SK-N-MC (cell line): ENCODE measurements at regions not wholly inside any gene's neighbourhood (a gene's known extent, or its start where the extent isn't known, plus 50 kb on each side); places are given as distances from the start of the nearest gene placed in this dataset.

ENCODE experiments used
- DNase-seq: peaks from one replicate; pipeline ENCODE4 v3.0.0-alpha.2; 2011; ENCODE audit warnings: low read depth, low spot score
- H3K27ac ChIP-seq: fragments of 200-600 bp; sonication (generic); 2 replicates; pipeline ENCODE4 v1.5.1; 2016; ENCODE audit warnings: mixed run types
- H3K36me3 ChIP-seq: fragments of 200-600 bp; sonication (generic); 2 replicates; pipeline ENCODE4 v1.6.1; 2017; ENCODE audit warnings: antibody characterized with exemption, low read length, mixed read lengths; ENCODE audit not compliant: insufficient read depth
- H3K4me3 ChIP-seq: fragments of 200-600 bp; sonication (generic); 2 replicates; pipeline ENCODE4 v1.5.1; 2016
- H3K9ac ChIP-seq: fragments of 200-600 bp; sonication (generic); 2 replicates; pipeline ENCODE4 v1.8.0; 2017; ENCODE audit warnings: mixed run types, mixed read lengths; ENCODE audit not compliant: insufficient read length
- H3K9me3 ChIP-seq: fragments of 200-600 bp; sonication (generic); 2 replicates; pipeline ENCODE4 v1.6.1; 2017; ENCODE audit warnings: low read depth, mild to moderate bottlenecking, antibody characterized with exemption, low read length, moderate library complexity, mixed read lengths
- EZH2 ChIP-seq: fragments of 200-600 bp; sonication (generic); IDR thresholded peaks from one replicate; pipeline ENCODE4 v1.6.1; 2017; ENCODE audit warnings: antibody characterized with exemption
- FOXP2 ChIP-seq: optimal IDR thresholded peaks from 2 replicates; pipeline ENCODE3; 2011; ENCODE audit warnings: mild to moderate bottlenecking, moderate library complexity; ENCODE audit not compliant: insufficient read depth; ENCODE audit errors: extremely low read length, control extremely low read depth
- POLR2AphosphoS5 ChIP-seq: IDR thresholded peaks from 2 replicates; pipeline ENCODE4 v1.6.1; 2012; ENCODE audit warnings: mild to moderate bottlenecking, low read depth, low read length, borderline replicate concordance

GRCh38 chr10:119996944-119997343 lies 104.4 kb downstream of the SEC23IP start:
- Histone ChIP-seq H3K9me3 (no peaks in the 10 kb centered on the region), H3K36me3 (no peaks in the 10 kb centered on the region), H3K4me3 (no peak overlapping the region), H3K27ac (no peak overlapping the region), H3K9ac (no peak overlapping the region)
- no peak for DNase-seq
- TF ChIP-seq FOXP2, result no peak
- TF ChIP-seq POLR2AphosphoS5, result no peak
- no peak for TF ChIP-seq EZH2

- H3K27ac ChIP-seq, result no peak overlapping the region
- no peaks in the 10 kb centered on the region for H3K36me3 ChIP-seq
- no peaks in the 10 kb centered on the region for H3K9me3 ChIP-seq
- no peak overlapping the region for H3K4me3 ChIP-seq
- no peak for DNase-seq
- no peak overlapping the region for H3K9ac ChIP-seq
- TF ChIP-seq POLR2AphosphoS5 (no peak), FOXP2 (no peak), EZH2 (no peak)
Observed at GRCh38 chr10:119997429-119997828, 104.9 kb downstream of the SEC23IP start.

- no peaks in the 10 kb centered on the region for H3K9me3 ChIP-seq
- H3K9ac ChIP-seq, result no peak overlapping the region
- TF ChIP-seq FOXP2, result no peak
- TF ChIP-seq EZH2, result no peak
- TF ChIP-seq POLR2AphosphoS5, result no peak
- DNase-seq, result no peak
- H3K27ac ChIP-seq, result no peak overlapping the region
- H3K36me3 ChIP-seq, result no peaks in the 10 kb centered on the region
- no peak overlapping the region for H3K4me3 ChIP-seq
Observed at GRCh38 chr10:120002785-120003184, 110.3 kb downstream of the SEC23IP start.

GRCh38 chr10:120005207-120006201 lies 113.0 kb downstream of the SEC23IP start:
- no peak for DNase-seq
- no peak overlapping the region for H3K9ac ChIP-seq
- TF ChIP-seq EZH2 (no peak), POLR2AphosphoS5 (no peak), FOXP2 (no peak)

GRCh38 chr10:120007261-120007660 lies 114.7 kb downstream of the SEC23IP start:
- H3K36me3 ChIP-seq, result no peaks in the 10 kb centered on the region
- TF ChIP-seq EZH2 (no peak), FOXP2 (no peak)
- H3K27ac ChIP-seq, result no peak overlapping the region
- H3K9ac ChIP-seq, result no peak overlapping the region
- H3K4me3 ChIP-seq, result no peak overlapping the region
- no peak for DNase-seq
- H3K9me3 ChIP-seq, result no peaks in the 10 kb centered on the region

More at GRCh38 chr10:120005207-120006201, 113.0 kb downstream of the SEC23IP start:
- H3K27ac ChIP-seq, result no peak overlapping the region
- H3K4me3 ChIP-seq, result no peak overlapping the region
- H3K36me3 ChIP-seq, result no peaks in the 10 kb centered on the region
- no peaks in the 10 kb centered on the region for H3K9me3 ChIP-seq

- no peak for DNase-seq
- TF ChIP-seq EZH2 (no peak), FOXP2 (no peak), POLR2AphosphoS5 (no peak)
Observed at GRCh38 chr10:120011359-120012130, 119.0 kb downstream of the SEC23IP start.

GRCh38 chr10:120012131-120012400 lies 119.5 kb downstream of the SEC23IP start:
- Histone ChIP-seq H3K9ac (no peak overlapping the region), H3K27ac (no peak overlapping the region), H3K36me3 (no peaks in the 10 kb centered on the region), H3K4me3 (no peak overlapping the region), H3K9me3 (no peaks in the 10 kb centered on the region)
- DNase-seq, result no peak
- TF ChIP-seq EZH2, result no peak
- TF ChIP-seq POLR2AphosphoS5, result no peak
- TF ChIP-seq FOXP2, result no peak

More at GRCh38 chr10:120011359-120012130, 119.0 kb downstream of the SEC23IP start:
- Histone ChIP-seq H3K9ac (no peak overlapping the region), H3K9me3 (no peaks in the 10 kb centered on the region), H3K36me3 (no peaks in the 10 kb centered on the region), H3K4me3 (no peak overlapping the region), H3K27ac (no peak overlapping the region)

GRCh38 chr10:120012566-120012965 lies 120.0 kb downstream of the SEC23IP start:
- no peak overlapping the region for H3K9ac ChIP-seq
- H3K36me3 ChIP-seq, result no peaks in the 10 kb centered on the region
- no peaks in the 10 kb centered on the region for H3K9me3 ChIP-seq
- H3K4me3 ChIP-seq, result no peak overlapping the region
- H3K27ac ChIP-seq, result no peak overlapping the region
- DNase-seq, result no peak
- TF ChIP-seq EZH2 (no peak), POLR2AphosphoS5 (no peak), FOXP2 (no peak)

GRCh38 chr10:120014031-120014430 lies 121.5 kb downstream of the SEC23IP start:
- H3K9ac ChIP-seq, result no peak overlapping the region
- no peaks in the 10 kb centered on the region for H3K9me3 ChIP-seq
- no peaks in the 10 kb centered on the region for H3K36me3 ChIP-seq
- H3K27ac ChIP-seq, result no peak overlapping the region
- DNase-seq, result no peak
- TF ChIP-seq EZH2, result no peak
- TF ChIP-seq FOXP2, result no peak
- TF ChIP-seq POLR2AphosphoS5, result no peak
- no peak overlapping the region for H3K4me3 ChIP-seq
